ENCODE measurements at regions not wholly inside any gene's neighbourhood (a gene's known extent, or its start where the extent isn't known, plus 50 kb on each side); places are given as distances from the start of the nearest gene placed in this dataset.

- intact Hi-C loops (cut with DNase I): no loop called here
- Histone ChIP-seq H3K4me1 (ENCODE audit: control insufficient read depth in 2 of 3, insufficient read depth in 2 of 3, low read depth in 1 of 3, low read length in 3 of 3) (no peaks in the 10 kb centered on the region), H3K4me3 (ENCODE audit: low read length in 3 of 3) (no peak overlapping the region), H3K36me3 (ENCODE audit: control insufficient read depth in 2 of 3, insufficient read depth in 3 of 3, low read length in 3 of 3) (no peaks in the 10 kb centered on the region), H3K9me3 (ENCODE audit: control insufficient read depth in 2 of 3, insufficient read depth in 1 of 3, low read length in 3 of 3) (no peaks in the 10 kb centered on the region), H3K9ac (ENCODE audit: low read length in 3 of 3) (no peak overlapping the region), H3K27me3 (ENCODE audit: control insufficient read depth, insufficient read depth, low read length) (no peaks in the 10 kb centered on the region), H3K27ac (ENCODE audit: low read depth in 2 of 2, low read length in 2 of 2) (no peak overlapping the region)
- no peak for DNase-seq
- TF ChIP-seq CTCF (IDR thresholded peaks at IDR 0.05; ENCODE audit: borderline replicate concordance, extremely low read depth, insufficient read depth): no peak
- FAIRE-seq: no peak
Measured at GRCh38 chr4:115850799-115851509, 737.5 kb upstream of the NDST4 start.

GRCh38 chr4:115844180-115844579 lies 730.8 kb upstream of the NDST4 start:
- Histone ChIP-seq H3K4me1 (ENCODE audit: control insufficient read depth in 2 of 3, insufficient read depth in 2 of 3, low read depth in 1 of 3, low read length in 3 of 3) (no peaks in the 10 kb centered on the region), H3K27me3 (ENCODE audit: control insufficient read depth, insufficient read depth, low read length) (no peaks in the 10 kb centered on the region), H3K36me3 (ENCODE audit: control insufficient read depth in 2 of 3, insufficient read depth in 3 of 3, low read length in 3 of 3) (no peaks in the 10 kb centered on the region), H3K27ac (ENCODE audit: low read depth in 2 of 2, low read length in 2 of 2) (no peak overlapping the region), H3K4me3 (ENCODE audit: low read length in 3 of 3) (no peak overlapping the region), H3K9me3 (ENCODE audit: control insufficient read depth in 2 of 3, insufficient read depth in 1 of 3, low read length in 3 of 3) (no peaks in the 10 kb centered on the region), H3K9ac (ENCODE audit: low read length in 3 of 3) (no peak overlapping the region)
- FAIRE-seq (no peak), DNase-seq (no peak)
- intact Hi-C loops (cut with DNase I): no loop called here
- TF ChIP-seq CTCF (IDR thresholded peaks at IDR 0.05; ENCODE audit: borderline replicate concordance, extremely low read depth, insufficient read depth): no peak

- DNase-seq (no peak), FAIRE-seq (no peak)
- Histone ChIP-seq H3K9me3 (ENCODE audit: control insufficient read depth in 2 of 3, insufficient read depth in 1 of 3, low read length in 3 of 3) (no peaks in the 10 kb centered on the region), H3K36me3 (ENCODE audit: control insufficient read depth in 2 of 3, insufficient read depth in 3 of 3, low read length in 3 of 3) (no peaks in the 10 kb centered on the region), H3K27me3 (ENCODE audit: control insufficient read depth, insufficient read depth, low read length) (no peaks in the 10 kb centered on the region), H3K4me1 (ENCODE audit: control insufficient read depth in 2 of 3, insufficient read depth in 2 of 3, low read depth in 1 of 3, low read length in 3 of 3) (no peaks in the 10 kb centered on the region), H3K4me3 (ENCODE audit: low read length in 3 of 3) (no peak overlapping the region), H3K9ac (ENCODE audit: low read length in 3 of 3) (no peak overlapping the region), H3K27ac (ENCODE audit: low read depth in 2 of 2, low read length in 2 of 2) (no peak overlapping the region)
- TF ChIP-seq CTCF (IDR thresholded peaks at IDR 0.05; ENCODE audit: borderline replicate concordance, extremely low read depth, insufficient read depth): no peak
- intact Hi-C loops (cut with DNase I): no loop called here
Measured at GRCh38 chr4:115841871-115842270, 728.5 kb upstream of the NDST4 start.

GRCh38 chr4:115834441-115834840 lies 721.0 kb upstream of the NDST4 start:
- DNase-seq (peak in 1 of 5 donors; percentile 29), FAIRE-seq (no peak)
- Histone ChIP-seq H3K4me3 (ENCODE audit: low read length in 3 of 3) (no peak overlapping the region), H3K27ac (ENCODE audit: low read depth in 2 of 2, low read length in 2 of 2) (no peak overlapping the region), H3K9me3 (ENCODE audit: control insufficient read depth in 2 of 3, insufficient read depth in 1 of 3, low read length in 3 of 3) (peaks cover 0 to 3% (median 0%) of the 10 kb centered on the region in 3 donors), H3K27me3 (ENCODE audit: control insufficient read depth, insufficient read depth, low read length) (no peaks in the 10 kb centered on the region), H3K9ac (ENCODE audit: low read length in 3 of 3) (no peak overlapping the region), H3K36me3 (ENCODE audit: control insufficient read depth in 2 of 3, insufficient read depth in 3 of 3, low read length in 3 of 3) (no peaks in the 10 kb centered on the region), H3K4me1 (ENCODE audit: control insufficient read depth in 2 of 3, insufficient read depth in 2 of 3, low read depth in 1 of 3, low read length in 3 of 3) (no peaks in the 10 kb centered on the region)
- TF ChIP-seq CTCF (IDR thresholded peaks at IDR 0.05; ENCODE audit: borderline replicate concordance, extremely low read depth, insufficient read depth): no peak
- intact Hi-C loops (cut with DNase I): no loop called here

Data from kidney (tissue), 13 donors.